GM13976 (cell line): ENCODE measurements at regions not wholly inside any gene's neighbourhood (a gene's known extent, or its start where the extent isn't known, plus 50 kb on each side); places are given as distances from the start of the nearest gene placed in this dataset.

Experiments used
- DNase-seq: peaks from one replicate; pipeline ENCODE4 v3.0.0; 2012; ENCODE audit warnings: low spot score
- in situ Hi-C: fragments of 300-500 bp; cut with MboI; formaldehyde crosslinking; loops from one replicate; pipeline ENCODE4 v1.12.0; 2022; ENCODE audit warnings: low sequenced_read_pairs, mixed read lengths, inconsistent platforms; ENCODE audit not compliant: unreplicated experiment
- TF ChIP-seq, protein P1 (sequence below): IDR thresholded peaks from 2 replicates; pipeline ENCODE4 v1.5.1; 2012; ENCODE audit warnings: borderline replicate concordance, mild to moderate bottlenecking; ENCODE audit not compliant: insufficient read depth; ENCODE audit errors: extremely low read depth, missing control alignments, control extremely low read depth

DNA sequence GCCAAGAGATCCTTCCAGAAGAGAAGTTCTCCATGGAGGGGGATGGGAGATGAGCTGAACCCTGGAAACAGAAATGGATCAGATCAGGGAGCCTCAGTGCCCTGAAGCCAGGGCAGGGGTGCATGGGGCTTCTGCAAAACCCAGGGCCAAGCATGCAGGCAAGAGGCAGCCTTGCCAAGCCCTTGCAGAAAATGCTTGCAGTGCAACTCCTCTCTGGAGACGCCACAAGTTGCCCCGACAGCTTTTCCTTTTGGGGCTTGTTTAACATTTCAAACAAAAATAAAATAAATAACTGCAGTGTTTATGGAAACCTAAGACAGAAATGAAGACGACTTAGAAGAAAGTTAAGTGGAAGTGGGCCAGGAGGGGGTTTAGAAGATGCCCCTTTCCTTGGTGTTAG lies 177.5 kb upstream of the TNP1 start:
- in situ Hi-C loops = no loop called here
- TF ChIP-seq, protein P1, sequence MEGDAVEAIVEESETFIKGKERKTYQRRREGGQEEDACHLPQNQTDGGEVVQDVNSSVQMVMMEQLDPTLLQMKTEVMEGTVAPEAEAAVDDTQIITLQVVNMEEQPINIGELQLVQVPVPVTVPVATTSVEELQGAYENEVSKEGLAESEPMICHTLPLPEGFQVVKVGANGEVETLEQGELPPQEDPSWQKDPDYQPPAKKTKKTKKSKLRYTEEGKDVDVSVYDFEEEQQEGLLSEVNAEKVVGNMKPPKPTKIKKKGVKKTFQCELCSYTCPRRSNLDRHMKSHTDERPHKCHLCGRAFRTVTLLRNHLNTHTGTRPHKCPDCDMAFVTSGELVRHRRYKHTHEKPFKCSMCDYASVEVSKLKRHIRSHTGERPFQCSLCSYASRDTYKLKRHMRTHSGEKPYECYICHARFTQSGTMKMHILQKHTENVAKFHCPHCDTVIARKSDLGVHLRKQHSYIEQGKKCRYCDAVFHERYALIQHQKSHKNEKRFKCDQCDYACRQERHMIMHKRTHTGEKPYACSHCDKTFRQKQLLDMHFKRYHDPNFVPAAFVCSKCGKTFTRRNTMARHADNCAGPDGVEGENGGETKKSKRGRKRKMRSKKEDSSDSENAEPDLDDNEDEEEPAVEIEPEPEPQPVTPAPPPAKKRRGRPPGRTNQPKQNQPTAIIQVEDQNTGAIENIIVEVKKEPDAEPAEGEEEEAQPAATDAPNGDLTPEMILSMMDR = no peak
- DNase-seq = no peak

DNA sequence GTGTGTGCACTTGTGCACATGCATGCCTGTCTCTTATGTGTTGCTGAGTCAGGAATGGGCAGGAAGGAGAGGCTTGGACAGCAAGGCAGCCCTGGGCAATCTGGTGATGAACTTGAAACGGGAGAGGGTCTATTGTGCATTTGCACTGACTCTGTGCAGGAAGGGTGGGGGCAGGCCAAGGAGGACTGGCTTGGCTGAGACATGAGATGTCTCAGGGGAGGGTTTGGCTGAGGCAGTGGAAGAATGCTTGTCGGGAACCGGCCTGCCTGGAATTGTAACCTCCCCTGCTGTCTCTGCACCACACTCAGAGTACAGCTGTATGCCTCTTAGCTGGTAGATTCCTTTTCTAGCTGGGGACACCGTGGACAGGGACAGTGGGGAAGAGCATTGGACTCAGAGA lies 176.1 kb upstream of the TNP1 start:
- TF ChIP-seq, protein P1 = no peak
- in situ Hi-C loops = no loop called here
- no peak for DNase-seq

DNA sequence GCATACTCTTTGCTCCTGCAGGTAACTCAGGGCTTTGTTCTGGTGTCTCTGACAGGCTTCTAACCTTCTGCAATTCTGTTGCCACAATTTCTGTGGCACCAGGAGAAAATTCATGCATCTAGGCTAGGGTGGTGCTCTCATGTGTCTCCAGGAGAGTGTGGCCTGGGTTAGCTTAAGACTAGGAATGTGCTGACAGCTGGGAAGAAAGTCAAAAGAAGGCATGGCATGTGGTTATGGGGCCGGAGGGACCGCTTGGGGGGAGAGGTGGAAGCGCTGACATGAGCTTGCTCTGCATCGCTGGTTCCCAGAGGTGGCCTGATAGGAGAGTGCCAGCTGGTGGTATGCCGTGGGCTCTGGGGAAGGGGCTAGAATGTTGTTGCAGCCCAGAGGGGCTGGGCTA lies 173.3 kb upstream of the TNP1 start:
- no peak for DNase-seq
- in situ Hi-C loops = no loop called here
- TF ChIP-seq, protein P1 = no peak

DNA sequence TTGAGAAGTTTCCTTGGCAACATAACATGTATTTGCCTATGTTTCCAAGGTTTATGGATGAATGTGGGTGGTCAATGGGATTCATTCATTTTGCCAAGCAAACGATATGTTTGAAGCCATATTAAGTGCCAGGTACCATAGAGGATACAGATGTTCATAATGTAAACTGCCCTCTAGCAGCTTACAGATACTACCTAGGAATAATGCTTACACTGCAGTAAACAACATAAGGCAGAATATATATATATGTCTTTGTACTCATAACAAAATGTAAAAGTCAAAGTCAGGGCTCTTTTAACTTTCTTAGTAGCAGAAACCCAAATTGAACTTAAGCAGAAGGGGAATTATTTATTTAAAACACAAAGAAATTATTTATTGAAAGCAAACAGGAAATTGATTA lies 171.6 kb upstream of the TNP1 start:
- TF ChIP-seq, protein P1 = no peak
- DNase-seq = no peak
- in situ Hi-C loops = no loop called here

DNA sequence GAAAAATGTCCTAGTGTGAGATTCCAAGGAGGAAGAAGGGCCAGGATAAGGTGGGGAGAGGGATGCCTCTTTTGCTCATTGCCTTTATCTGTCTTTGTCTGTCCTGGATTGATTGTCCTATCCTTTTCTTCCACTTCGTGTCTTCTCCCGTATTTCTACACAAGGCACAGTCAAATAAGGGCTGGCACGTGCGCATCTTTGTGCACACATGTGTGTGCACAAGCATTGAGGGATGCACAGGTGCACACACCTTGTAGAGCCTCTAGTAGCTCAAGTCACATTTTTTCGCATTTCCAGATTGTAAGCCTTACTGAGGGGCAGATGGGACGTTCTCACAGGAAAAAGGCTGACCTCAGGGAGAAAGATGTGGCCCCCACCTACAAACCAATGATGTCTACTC lies 170.2 kb upstream of the TNP1 start:
- TF ChIP-seq, protein P1 = no peak
- in situ Hi-C loops = no loop called here
- DNase-seq = no peak

DNA sequence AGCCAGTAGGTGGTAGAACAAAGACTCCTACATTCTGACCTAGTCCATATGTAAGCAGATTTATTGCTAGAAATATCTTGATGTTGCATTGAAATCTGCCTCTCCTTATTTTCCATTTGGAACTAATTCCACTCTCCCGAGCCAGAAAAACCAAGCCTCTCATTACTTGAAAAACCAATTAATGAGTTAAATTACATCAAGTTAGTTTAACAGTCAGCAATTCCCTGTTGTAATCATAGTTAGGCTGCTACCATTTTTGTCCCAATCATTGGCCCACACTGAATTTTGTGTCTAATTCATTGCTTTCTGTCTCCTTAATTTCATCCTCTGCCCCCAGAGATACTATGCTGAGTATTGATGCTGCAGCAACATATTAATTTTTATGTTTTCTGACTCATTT lies 168.3 kb upstream of the TNP1 start:
- TF ChIP-seq, protein P1 = no peak
- DNase-seq = no peak
- in situ Hi-C loops = no loop called here

DNA sequence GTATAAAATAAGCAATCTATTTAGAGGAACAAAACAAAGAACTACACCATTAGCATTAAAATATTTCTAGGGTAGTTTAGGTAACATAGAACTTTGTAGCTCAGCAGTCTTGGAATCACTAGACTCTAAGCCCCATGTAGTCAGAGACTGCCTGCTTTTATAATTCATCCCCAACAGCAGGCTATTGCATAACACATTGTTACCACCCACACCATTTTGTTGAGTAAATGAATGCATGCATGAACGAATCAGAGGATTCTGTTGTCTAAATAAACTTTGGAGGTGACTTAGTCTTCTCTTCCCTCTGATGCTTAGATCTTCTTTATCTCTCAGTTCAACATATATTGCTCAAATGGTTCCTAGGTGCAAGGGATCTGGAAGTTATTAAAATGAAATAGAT lies 167.6 kb upstream of the TNP1 start:
- in situ Hi-C loops = no loop called here
- TF ChIP-seq, protein P1 = no peak
- no peak for DNase-seq
